Astrocyte (in vitro differentiated cells and primary cell): ENCODE measurements at regions not wholly inside any gene's neighbourhood (a gene's known extent, or its start where the extent isn't known, plus 50 kb on each side); places are given as distances from the start of the nearest gene placed in this dataset.

ENCODE experiments used
- CTCF ChIP-seq: IDR thresholded peaks from 2 replicates; pipeline ENCODE4 v1.5.1; 2011; ENCODE audit warnings: low read depth, mild to moderate bottlenecking, inconsistent platforms, low read length, moderate library complexity; ENCODE audit not compliant: insufficient read depth
- EZH2 ChIP-seq: IDR thresholded peaks from 2 replicates; pipeline ENCODE4 v1.6.1; 2012; ENCODE audit warnings: mild to moderate bottlenecking, low read length, inconsistent platforms; ENCODE audit not compliant: insufficient read depth

- TF ChIP-seq CTCF: peak; percentile 30
- no peak for TF ChIP-seq EZH2
Observed at GRCh38 chr4:89558147-89558546, 250.5 kb upstream of the GPRIN3 start.
